HEK293T (cell line): ENCODE measurements at regions not wholly inside any gene's neighbourhood (a gene's known extent, or its start where the extent isn't known, plus 50 kb on each side); places are given as distances from the start of the nearest gene placed in this dataset.
"Not testable (repeated sequence)": the region's sequence is repeated elsewhere in the genome, so short reads cannot be mapped to it uniquely, and the experiment has no call there.

Source experiments
- ARNT ChIP-seq: fragments of 450-650 bp; IDR thresholded peaks from 2 replicates; pipeline ENCODE4 v1.6.1; 2017; ENCODE audit warnings: mild to moderate bottlenecking
- BHLHE40 ChIP-seq: fragments of 450-650 bp; IDR thresholded peaks from 2 replicates; pipeline ENCODE4 v1.6.1; 2016; ENCODE audit warnings: mild to moderate bottlenecking, moderate library complexity, borderline replicate concordance
- ELF4 ChIP-seq: fragments of 450-650 bp; IDR thresholded peaks from 2 replicates; pipeline ENCODE4 v1.6.1; 2017; ENCODE audit warnings: antibody characterized with exemption
- FOXA1 ChIP-seq: fragments of 450-650 bp; IDR thresholded peaks from 2 replicates; pipeline ENCODE4 v1.6.1; 2016; ENCODE audit warnings: mild to moderate bottlenecking
- FOXM1 ChIP-seq: fragments of 450-650 bp; IDR thresholded peaks from 2 replicates; pipeline ENCODE4 v1.6.1; 2017; ENCODE audit warnings: mild to moderate bottlenecking, borderline replicate concordance
- HDGF ChIP-seq: fragments of 450-650 bp; IDR thresholded peaks from 2 replicates; pipeline ENCODE4 v1.6.1; 2017; ENCODE audit warnings: antibody characterized with exemption, borderline replicate concordance
- L3MBTL2 ChIP-seq: fragments of 450-650 bp; conservative IDR thresholded peaks from 2 replicates; pipeline ENCODE4 v1.6.1; 2016; ENCODE audit warnings: mild to moderate bottlenecking
- PKNOX1 ChIP-seq: fragments of 450-650 bp; IDR thresholded peaks from 2 replicates; pipeline ENCODE4 v1.6.1; 2016
- SP1 ChIP-seq: fragments of 450-650 bp; IDR thresholded peaks from 2 replicates; pipeline ENCODE4 v1.6.1; 2017
- SUZ12 ChIP-seq: fragments of 450-650 bp; IDR thresholded peaks from 2 replicates; pipeline ENCODE4 v1.6.1; 2016; ENCODE audit warnings: mild to moderate bottlenecking
- TARDBP ChIP-seq: fragments of 450-650 bp; IDR thresholded peaks from 2 replicates; pipeline ENCODE4 v1.6.1; 2016
- ZNF384 ChIP-seq: fragments of 450-650 bp; IDR thresholded peaks from 2 replicates; pipeline ENCODE4 v1.6.1; 2016

GRCh38 chr1:238902752-238903151 lies 483.6 kb upstream of the CHRM3 start:
- TF ChIP-seq SUZ12, ELF4, SP1, TARDBP, BHLHE40, FOXA1, ARNT, PKNOX1, ZNF384, HDGF, L3MBTL2, FOXM1: not testable (repeated sequence)
